H1 (cell line): ENCODE measurements at regions not wholly inside any gene's neighbourhood (a gene's known extent, or its start where the extent isn't known, plus 50 kb on each side); places are given as distances from the start of the nearest gene placed in this dataset.
A peak's percentile ranks its signal among the peaks of the same experiment; 100 is the strongest.

ENCODE experiments used
- CTCF ChIA-PET: fragments of 300-600 bp; sonication (Branson Sonifier 250); formaldehyde crosslinking; loops from one replicate; lab custom pipeline; 2021; ENCODE audit not compliant: partially characterized antibody; lab: Charles Lee
- POLR2A ChIA-PET: fragments of 300-600 bp; sonication (Branson Sonifier 250); formaldehyde crosslinking; loops from one replicate; lab custom pipeline; 2021; ENCODE audit warnings: inconsistent platforms; ENCODE audit not compliant: partially characterized antibody; lab: Charles Lee
- DNase-seq, 2 experiments: peaks; one replicate each; pipeline versions ENCODE4 v3.0.0 to v3.0.0-alpha.2; 2010 to 2022; ENCODE audit warnings: low spot score in 2 of 2, low read depth in 1 of 2, mixed read lengths in 1 of 2
- FAIRE-seq: peaks from 2 replicates; lab custom pipeline; 2011; peaks lifted over from hg19 to GRCh38; lab: Jason Lieb, UNC
- H2AFZ ChIP-seq: 2 replicates; pipeline ENCODE4 v1.8.1; 2012; ENCODE audit warnings: low read length, inconsistent platforms
- H2AK5ac ChIP-seq: 2 replicates; pipeline ENCODE4 v1.6.1; 2013; ENCODE audit warnings: low read depth, low read length
- H2BK120ac ChIP-seq: replicated peaks from 2 replicates; pipeline ENCODE3; 2013; ENCODE audit warnings: low read depth, low read length, inconsistent platforms
- H2BK12ac ChIP-seq: 2 replicates; pipeline ENCODE4 v1.6.1; 2013; ENCODE audit warnings: low read depth, low read length
- H2BK15ac ChIP-seq: 2 replicates; pipeline ENCODE4 v1.6.1; 2013; ENCODE audit warnings: low read length
- H2BK20ac ChIP-seq: 2 replicates; pipeline ENCODE4 v1.6.1; 2013; ENCODE audit warnings: low read length
- H2BK5ac ChIP-seq: 2 replicates; pipeline ENCODE4 v1.6.1; 2013; ENCODE audit warnings: low read depth, low read length
- H3K14ac ChIP-seq: 2 replicates; pipeline ENCODE4 v1.6.1; 2013; ENCODE audit warnings: inconsistent platforms; ENCODE audit not compliant: insufficient read length
- H3K18ac ChIP-seq: 2 replicates; pipeline ENCODE4 v1.6.1; 2013; ENCODE audit warnings: low read length; ENCODE audit errors: extremely low read depth
- H3K23ac ChIP-seq: 2 replicates; pipeline ENCODE4 v1.6.1; 2013; ENCODE audit warnings: inconsistent platforms; ENCODE audit not compliant: insufficient read length
- H3K23me2 ChIP-seq: 2 replicates; pipeline ENCODE4 v1.6.1; 2013; ENCODE audit warnings: low read depth, low read length
- H3K27ac ChIP-seq: 2 replicates; pipeline ENCODE4 v1.6.1; 2011; ENCODE audit warnings: low read depth, low read length, inconsistent platforms
- H3K27me3 ChIP-seq, 4 experiments: replicated peaks in 1 of 4; 1 replicate in 1 of 4; 2 replicates in 3 of 4; pipeline versions ENCODE4 v1.6.1 to v1.8.1; 2011 to 2013; ENCODE audit warnings: low read length in 3 of 4, mild to moderate bottlenecking in 3 of 4, inconsistent platforms in 2 of 4, mixed read lengths in 2 of 4, moderate library complexity in 1 of 4; ENCODE audit not compliant: control insufficient read depth in 3 of 4, insufficient read depth in 3 of 4; ENCODE audit errors: extremely low read depth in 1 of 4
- H3K36me3 ChIP-seq, 4 experiments: 2 replicates each; pipeline versions ENCODE4 v1.6.1 to v1.8.1; 2011 to 2013; ENCODE audit warnings: mild to moderate bottlenecking in 4 of 4, low read length in 3 of 4, moderate library complexity in 2 of 4, control low read depth in 1 of 4, inconsistent platforms in 1 of 4; ENCODE audit not compliant: insufficient read depth in 4 of 4, control insufficient read depth in 2 of 4
- H3K4ac ChIP-seq: replicated peaks from 2 replicates; pipeline ENCODE3; 2013; ENCODE audit warnings: low read length, low read depth, mixed read lengths, inconsistent platforms; ENCODE audit not compliant: insufficient read length
- H3K4me1 ChIP-seq, 4 experiments: replicated peaks in 1 of 4; 1 replicate in 1 of 4; 2 replicates in 3 of 4; pipeline versions ENCODE4 v1.6.1 to v1.8.1; 2011 to 2013; ENCODE audit warnings: low read length in 3 of 4, inconsistent platforms in 2 of 4, mixed read lengths in 1 of 4; ENCODE audit not compliant: insufficient read depth in 4 of 4, control insufficient read depth in 3 of 4
- H3K4me2 ChIP-seq, 2 experiments: 2 replicates each; pipeline versions ENCODE4 v1.6.1 to v1.8.1; 2011 to 2013; ENCODE audit warnings: low read depth in 2 of 2, low read length in 2 of 2, control low read depth in 1 of 2, inconsistent platforms in 1 of 2, mild to moderate bottlenecking in 1 of 2; ENCODE audit not compliant: insufficient read depth in 1 of 2
- H3K4me3 ChIP-seq, 4 experiments: fragments of 200-600, 300-600 bp in 1 of 4; sonication (generic), shearing (Covaris generic), sonication (Bioruptor Twin) in 1 of 4; 2 replicates each; pipeline versions ENCODE4 v1.5.1 to v1.8.1; 2011 to 2016; ENCODE audit warnings: low read length in 4 of 4, low read depth in 3 of 4, control low read depth in 2 of 4, inconsistent platforms in 2 of 4, mild to moderate bottlenecking in 2 of 4, mixed read lengths in 1 of 4, moderate library complexity in 1 of 4; ENCODE audit not compliant: insufficient read depth in 2 of 4; ENCODE audit errors: extremely low read depth in 1 of 4
- H3K56ac ChIP-seq: replicated peaks from 2 replicates; pipeline ENCODE3; 2013; ENCODE audit warnings: low read depth, mild to moderate bottlenecking, mixed read lengths, low read length, inconsistent platforms; ENCODE audit not compliant: insufficient read length
- H3K79me1 ChIP-seq: 2 replicates; pipeline ENCODE4 v1.6.1; 2013; ENCODE audit warnings: low read depth, low read length, control low read depth
- H3K79me2 ChIP-seq, 2 experiments: 2 replicates each; pipeline versions ENCODE4 v1.6.1 to v1.8.1; 2012 to 2013; ENCODE audit warnings: low read length in 2 of 2, mild to moderate bottlenecking in 2 of 2, inconsistent platforms in 1 of 2; ENCODE audit not compliant: insufficient read depth in 2 of 2, control insufficient read depth in 1 of 2
- H3K9ac ChIP-seq, 4 experiments: replicated peaks in 1 of 4; 1 replicate in 1 of 4; 2 replicates in 3 of 4; pipeline versions ENCODE4 v1.6.1 to v1.8.1; 2011 to 2013; ENCODE audit warnings: low read depth in 3 of 4, low read length in 3 of 4, control low read depth in 2 of 4, mild to moderate bottlenecking in 2 of 4, moderate library complexity in 2 of 4, inconsistent platforms in 1 of 4; ENCODE audit errors: extremely low read depth in 1 of 4
- H3K9me3 ChIP-seq, 2 experiments: 2 replicates each; pipeline versions ENCODE4 v1.6.1 to v1.8.1; 2012 to 2013; ENCODE audit warnings: mild to moderate bottlenecking in 2 of 2, moderate library complexity in 2 of 2, control low read depth in 1 of 2, inconsistent platforms in 1 of 2, low read depth in 1 of 2, low read length in 1 of 2, mixed read lengths in 1 of 2; ENCODE audit not compliant: insufficient read depth in 2 of 2
- H4K20me1 ChIP-seq, 2 experiments: replicated peaks in 1 of 2; 2 replicates each; pipeline versions ENCODE3 to v1.8.1; 2011 to 2013; ENCODE audit warnings: inconsistent platforms in 2 of 2, low read length in 2 of 2, mild to moderate bottlenecking in 1 of 2; ENCODE audit not compliant: insufficient read depth in 2 of 2, control insufficient read depth in 1 of 2
- H4K5ac ChIP-seq: 2 replicates; pipeline ENCODE4 v1.6.1; 2013; ENCODE audit warnings: low read length, low read depth, mixed read lengths, inconsistent platforms; ENCODE audit not compliant: insufficient read length
- H4K8ac ChIP-seq: 2 replicates; pipeline ENCODE4 v1.8.0; 2013; ENCODE audit warnings: mild to moderate bottlenecking, moderate library complexity, low read length, inconsistent platforms; ENCODE audit not compliant: insufficient read depth; ENCODE audit errors: extremely low read depth
- H4K91ac ChIP-seq: replicated peaks from 2 replicates; pipeline ENCODE3; 2013; ENCODE audit warnings: low read length, mixed read lengths, inconsistent platforms; ENCODE audit not compliant: insufficient read length
- ATF2 ChIP-seq: IDR thresholded peaks from 2 replicates; pipeline ENCODE4 v1.6.1; 2012; ENCODE audit warnings: low read length, inconsistent platforms
- CTBP2 ChIP-seq: IDR thresholded peaks from 2 replicates; pipeline ENCODE4 v1.7.0; 2011; ENCODE audit warnings: borderline replicate concordance, mild to moderate bottlenecking, moderate library complexity, mixed read lengths, low read length; ENCODE audit not compliant: insufficient read depth, insufficient read length
- EGR1 ChIP-seq: IDR thresholded peaks from 2 replicates; pipeline ENCODE4 v1.6.1; 2011; ENCODE audit warnings: low read depth, low read length, borderline replicate concordance
- EZH2 ChIP-seq: fragments of 200-600 bp; sonication (generic); IDR thresholded peaks from 2 replicates; pipeline ENCODE4 v1.7.1; 2012; ENCODE audit warnings: low read depth, mild to moderate bottlenecking, moderate library complexity, low read length, inconsistent platforms; ENCODE audit not compliant: severe bottlenecking
- HDAC6 ChIP-seq: IDR thresholded peaks from one replicate; pipeline ENCODE4 v1.7.1; 2012; ENCODE audit warnings: low read depth, mild to moderate bottlenecking, inconsistent platforms, low read length, moderate library complexity
- NANOG ChIP-seq: IDR thresholded peaks from 2 replicates; pipeline ENCODE4 v1.6.1; 2011; ENCODE audit warnings: low read length, low read depth, mild to moderate bottlenecking, inconsistent platforms; ENCODE audit not compliant: insufficient read depth, poor library complexity, severe bottlenecking
- SIN3A ChIP-seq, 2 experiments: IDR thresholded peaks in 1 of 2; conservative IDR thresholded peaks in 1 of 2; 2 replicates each; pipeline ENCODE4 v1.6.1; 2011 to 2012; ENCODE audit warnings: low read length in 2 of 2, improper control_type of control experiment in 1 of 2, low read depth in 1 of 2, mild to moderate bottlenecking in 1 of 2
- SIRT6 ChIP-seq: IDR thresholded peaks from one replicate; pipeline ENCODE4 v1.7.1; 2012; ENCODE audit warnings: low read length, inconsistent platforms
- TAF1 ChIP-seq: IDR thresholded peaks from 2 replicates; pipeline ENCODE4 v1.6.1; 2011; ENCODE audit warnings: mild to moderate bottlenecking, low read depth, low read length
- ZNF274 ChIP-seq: IDR thresholded peaks from 2 replicates; pipeline ENCODE4 v1.7.0; 2012; ENCODE audit warnings: low read length, borderline replicate concordance; ENCODE audit errors: extremely low read depth
- WGBS, 2 experiments: shearing (Covaris generic) in 1 of 2; methylation state at CpG; one replicate each; pipeline versions ENCODE4 v1.1.6 to v1.1.7; 2013 to 2015; ENCODE audit warnings: low lambda C conversion rate in 2 of 2, mixed read lengths in 2 of 2, inconsistent platforms in 1 of 2, low coverage in 1 of 2, missing lambda C conversion rate in 1 of 2; ENCODE audit not compliant: insufficient replicate concordance in 2 of 2, insufficient coverage in 1 of 2, insufficient read length in 1 of 2; ENCODE audit errors: extremely low coverage in 1 of 2, missing lambda C conversion rate in 1 of 2; 5-methylcytosine and 5-hydroxymethylcytosine counted together

- no peak overlapping the region for H3K4ac ChIP-seq
- H2AFZ ChIP-seq = peak overlapping the region; percentile 40; the same call in 1 of the 2 replicates
- no peak overlapping the region for H4K5ac ChIP-seq
- H3K79me1 ChIP-seq = no peaks in the 10 kb centered on the region
- H3K23ac ChIP-seq = no peak overlapping the region
- WGBS, 2 experiments = 87% methylated on average over 18 of the region's 18 CpGs; no CpG with 5 or more reads in 1 of the 2 experiments
- no peak overlapping the region for H2BK120ac ChIP-seq
- H3K27me3 ChIP-seq = no peaks in the 10 kb centered on the region
- H3K9ac ChIP-seq = no peak overlapping the region
- H3K4me3 ChIP-seq = no peak overlapping the region
- H2BK12ac ChIP-seq = no peak overlapping the region; the same call in 1 of the 2 replicates
- no peak overlapping the region for H4K8ac ChIP-seq
- H2BK15ac ChIP-seq = no peak overlapping the region
- no peak overlapping the region for H3K14ac ChIP-seq
- POLR2A ChIA-PET = no interaction called here
- no peaks in the 10 kb centered on the region for H3K23me2 ChIP-seq
- H4K91ac ChIP-seq = no peak overlapping the region
- DNase-seq (no peak), FAIRE-seq (no peak)
- H3K4me2 ChIP-seq = no peak overlapping the region
- H3K56ac ChIP-seq = no peak overlapping the region
- no peaks in the 10 kb centered on the region for H3K36me3 ChIP-seq
- H3K27ac ChIP-seq = no peak overlapping the region
- no peaks in the 10 kb centered on the region for H4K20me1 ChIP-seq
- no peak overlapping the region for H2AK5ac ChIP-seq
- H3K4me1 ChIP-seq = peaks cover 0 to 6% (median 5%) of the 10 kb centered on the region in 4 experiments; a peak in 3 of 7 replicates
- H2BK20ac ChIP-seq = no peak overlapping the region
- CTCF ChIA-PET = interaction anchor here (0.9 kb wide), 1 partner anchor 14 kb away, joined by 3 read pairs; no protein-coding TSS in a partner anchor
- no peak overlapping the region for H2BK5ac ChIP-seq
- H3K9me3 ChIP-seq = no peaks in the 10 kb centered on the region
- no peaks in the 10 kb centered on the region for H3K79me2 ChIP-seq
- H3K18ac ChIP-seq = 0 out of 2 replicates have a peak overlapping the region, but pooled peaks have one; percentile 10
- no peak for TF ChIP-seq SIN3A (conservative IDR thresholded peaks at IDR 0.05 in 1 of 2, IDR thresholded peaks at IDR 0.05 in 1 of 2; ENCODE audit: low read depth in 1 of 2, low read length in 2 of 2)
- TF ChIP-seq EGR1 = no peak
- no peak for TF ChIP-seq ZNF274
- TF ChIP-seq NANOG = no peak
- TF ChIP-seq ATF2 = no peak
- no peak for TF ChIP-seq TAF1
- no peak for TF ChIP-seq SIRT6
- no peak for TF ChIP-seq CTBP2
- TF ChIP-seq EZH2 = no peak
- no peak for TF ChIP-seq HDAC6
Observed at GRCh38 chr9:13443346-13444244, 164.1 kb upstream of the MPDZ start.
